Hematopoietic multipotent progenitor cell treated with erythropoietin and hydrocortisone succinate and interleukin-3 and kit ligand, for 6 days (in vitro differentiated cells): ENCODE measurements at regions not wholly inside any gene's neighbourhood (a gene's known extent, or its start where the extent isn't known, plus 50 kb on each side); places are given as distances from the start of the nearest gene placed in this dataset.

Source experiments
- DNase-seq: peaks from one replicate; pipeline ENCODE4 v3.0.0-alpha.2; 2015

- DNase-seq = no peak
Observed at GRCh38 chr5:120738568-120738967, 274.5 kb downstream of the PRR16 start.

DNA sequence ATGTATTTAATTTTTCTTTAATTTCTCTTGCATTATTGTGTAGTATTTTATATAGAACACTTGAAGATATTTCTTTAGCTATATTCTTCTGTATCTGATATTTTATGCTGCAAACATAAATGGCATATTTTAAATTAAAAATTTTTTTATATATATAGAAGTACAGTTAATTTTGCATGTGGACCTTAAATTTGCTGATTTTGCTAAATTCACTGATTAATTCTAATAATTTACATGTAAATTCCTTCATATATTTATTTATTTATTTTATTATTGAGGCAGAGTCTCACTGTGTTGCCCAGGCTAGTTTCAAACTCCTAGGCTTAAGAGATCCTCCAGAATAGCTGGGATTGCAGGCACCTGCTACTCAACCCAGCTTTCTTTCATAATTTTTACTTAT, 276.9 kb downstream of the PRR16 start:
- DNase-seq = no peak

- no peak for DNase-seq
Observed at GRCh38 chr5:120748474-120748873, 284.4 kb downstream of the PRR16 start.

GRCh38 chr5:120749737-120750136, 285.6 kb downstream of the PRR16 start:
- no peak for DNase-seq

GRCh38 chr5:120759587-120759986, 295.5 kb downstream of the PRR16 start:
- no peak for DNase-seq

DNA sequence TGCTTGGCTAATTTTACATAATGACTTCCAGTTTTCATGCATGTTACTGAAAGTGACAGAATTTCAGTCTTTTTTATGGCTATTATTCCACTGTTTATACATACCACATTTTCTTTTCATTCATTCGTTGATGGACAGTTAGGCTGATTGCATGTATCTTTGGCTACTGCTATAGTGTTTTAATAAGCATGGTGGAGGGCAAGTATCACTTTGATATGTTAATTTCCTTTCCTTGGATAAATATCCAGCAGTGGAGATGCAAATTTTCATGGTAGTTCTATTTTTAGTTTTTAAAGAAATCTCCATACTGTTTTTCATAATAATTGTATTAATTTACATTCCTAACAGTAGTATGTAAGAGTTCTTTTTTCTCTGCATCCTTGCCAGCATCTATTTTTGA, 297.9 kb downstream of the PRR16 start:
- DNase-seq = no peak

DNA sequence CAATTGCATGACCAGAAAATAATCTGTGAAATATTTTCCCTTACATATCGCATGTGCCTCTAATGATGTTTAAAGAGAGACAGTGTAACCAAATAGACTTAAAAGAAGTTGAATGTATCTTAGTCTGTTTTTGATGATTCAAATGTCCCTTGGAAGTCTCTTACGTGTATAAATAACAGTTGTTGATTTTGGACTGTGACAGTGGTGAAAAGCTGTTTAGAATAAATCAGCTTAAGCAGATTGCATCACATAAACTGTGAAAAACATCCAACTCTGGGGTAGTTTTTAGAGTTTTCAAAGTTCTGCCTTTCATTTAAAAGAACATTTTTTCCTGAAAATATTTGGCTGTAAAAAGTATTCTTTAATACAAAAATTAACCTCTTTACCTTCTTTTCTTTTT, 301.1 kb downstream of the PRR16 start:
- no peak for DNase-seq

DNA sequence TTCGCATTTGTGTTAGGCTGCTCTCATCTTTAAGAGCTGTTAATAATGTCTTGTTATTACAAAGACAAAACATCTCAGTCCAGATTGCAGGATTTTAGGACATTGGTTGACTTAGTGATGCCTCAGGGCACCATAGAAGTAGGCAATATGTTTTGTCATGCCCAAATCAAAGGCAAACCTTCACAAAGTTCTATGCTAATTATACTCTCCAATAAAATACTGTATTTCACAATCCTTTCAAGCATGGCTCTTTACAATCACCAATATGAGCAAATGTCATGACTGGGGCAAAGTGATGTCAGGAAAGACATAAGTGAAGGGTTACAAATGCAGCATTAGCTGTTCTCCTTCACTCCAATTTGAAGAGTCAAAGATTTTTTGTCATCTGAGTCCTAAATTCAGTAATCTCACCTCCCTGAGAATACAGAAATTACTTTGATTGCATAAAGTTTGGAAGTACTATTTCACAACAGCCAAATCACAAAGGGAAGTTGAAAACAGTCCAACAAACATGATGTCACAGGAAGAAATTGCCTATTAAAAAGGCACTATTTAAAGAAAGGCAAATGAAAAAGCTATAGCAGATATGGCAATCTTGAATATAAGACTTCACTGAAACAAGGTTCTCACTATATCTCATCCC, 303.2 kb downstream of the PRR16 start:
- no peak for DNase-seq

- DNase-seq = no peak
Observed at GRCh38 chr5:120769312-120769872, 305.3 kb downstream of the PRR16 start.

GRCh38 chr5:120771202-120771601, 307.1 kb downstream of the PRR16 start:
- no peak for DNase-seq

- DNase-seq = no peak
Observed at GRCh38 chr5:120778491-120779484, 314.7 kb downstream of the PRR16 start.

- DNase-seq = no peak
Observed at GRCh38 chr5:120779674-120780073, 315.6 kb downstream of the PRR16 start.

DNA sequence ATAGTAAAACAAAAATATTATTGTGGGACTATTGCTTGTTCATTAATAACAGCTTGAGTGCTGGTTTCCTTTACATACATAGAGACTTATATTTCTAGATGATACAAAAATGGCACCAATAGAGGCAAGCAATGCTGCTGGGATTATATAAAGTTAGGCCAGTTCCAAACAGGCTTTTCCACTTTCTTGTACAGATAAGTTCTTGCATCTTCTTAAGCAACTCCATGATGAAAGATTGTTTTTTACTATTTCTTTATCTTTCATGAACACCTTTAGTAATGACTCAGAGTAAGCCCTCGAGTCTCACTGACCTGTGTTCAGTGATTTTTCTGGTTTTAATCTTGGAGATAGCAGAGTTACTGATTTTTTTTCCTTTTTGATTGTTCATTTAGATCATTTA, 324.4 kb downstream of the PRR16 start:
- DNase-seq = no peak

GRCh38 chr5:120789918-120790317, 325.8 kb downstream of the PRR16 start:
- DNase-seq = no peak

DNA sequence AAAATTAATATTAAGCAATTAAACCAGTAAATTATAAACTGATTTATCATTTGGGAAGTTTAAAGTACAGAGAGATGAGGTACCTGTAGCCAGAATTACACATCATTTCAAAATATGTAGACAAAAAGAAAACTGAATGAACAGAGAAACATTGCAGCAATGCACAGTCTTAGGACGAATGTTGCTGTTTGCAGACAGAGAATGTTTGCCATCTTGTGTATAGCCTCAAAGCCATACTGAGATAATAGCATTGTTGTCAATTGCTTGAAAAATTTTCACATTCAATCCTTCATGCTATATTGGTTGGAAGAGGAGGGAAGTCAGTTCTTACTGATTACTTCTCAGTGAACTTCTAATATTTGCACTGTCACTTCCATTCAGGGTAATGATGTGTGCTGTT, 326.2 kb downstream of the PRR16 start:
- DNase-seq = no peak

DNA sequence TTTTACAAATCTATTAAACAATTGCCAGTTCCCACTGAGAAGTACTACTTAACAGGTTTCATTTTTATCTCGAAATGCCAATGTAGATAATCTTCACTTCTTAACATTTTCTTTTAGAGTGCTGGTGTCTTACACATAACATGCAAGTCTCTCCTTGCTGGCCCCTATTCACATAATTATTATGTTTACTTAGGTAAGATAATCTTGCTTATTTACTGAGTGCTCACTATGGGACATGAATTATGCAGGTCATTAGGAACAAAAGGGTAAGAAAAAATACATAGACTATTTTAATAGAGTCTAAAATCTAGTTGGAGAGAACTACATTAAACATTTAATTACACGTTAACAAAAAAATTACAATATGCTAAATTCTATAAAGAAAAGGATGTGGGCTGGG, 328.4 kb downstream of the PRR16 start:
- no peak for DNase-seq

GRCh38 chr5:120794121-120794520, 330.0 kb downstream of the PRR16 start:
- no peak for DNase-seq

DNA sequence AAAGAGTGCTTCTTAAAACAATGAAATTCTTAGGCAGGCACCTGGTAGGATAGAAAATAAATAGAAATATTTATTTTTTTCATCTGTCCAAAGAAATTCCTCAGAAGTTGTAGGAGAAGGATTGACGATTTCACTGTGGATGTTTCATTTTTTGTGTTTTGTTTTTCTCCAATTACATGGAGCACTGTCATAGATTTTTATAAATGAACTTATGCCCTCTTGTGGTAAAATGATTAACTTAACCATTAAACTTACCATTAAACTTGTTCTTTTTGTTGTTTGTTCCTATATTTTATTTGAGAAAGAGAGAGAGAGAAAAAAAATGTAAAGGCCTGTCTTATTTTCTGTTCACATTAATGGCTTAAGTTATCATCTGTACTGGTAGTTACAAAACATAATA, 339.2 kb downstream of the PRR16 start:
- peak; percentile 46 for DNase-seq

GRCh38 chr5:120805131-120805530, 341.0 kb downstream of the PRR16 start:
- no peak for DNase-seq

GRCh38 chr5:120806202-120806601, 342.1 kb downstream of the PRR16 start:
- DNase-seq = no peak

DNA sequence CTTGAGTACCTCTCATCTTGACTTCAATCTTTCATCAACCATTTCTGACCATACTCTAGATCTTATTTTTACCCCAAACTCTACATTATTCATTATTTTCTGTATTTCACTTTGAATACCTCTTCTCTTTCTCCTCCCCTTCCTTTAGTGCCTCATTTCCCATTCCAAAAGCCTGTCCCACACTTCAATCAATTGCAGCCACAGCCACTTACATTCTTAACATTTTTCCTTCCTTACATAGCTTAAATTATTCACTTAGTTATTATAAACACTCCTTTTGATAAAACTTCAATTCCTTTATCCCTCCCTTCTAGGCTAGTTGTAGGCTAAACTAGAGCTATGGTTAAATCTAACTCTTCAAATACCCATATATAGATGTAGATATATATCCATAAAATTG, 344.0 kb downstream of the PRR16 start:
- DNase-seq = no peak

- DNase-seq = no peak
Observed at GRCh38 chr5:120808606-120809005, 344.5 kb downstream of the PRR16 start.

- DNase-seq = no peak
Observed at GRCh38 chr5:120813551-120813950, 349.5 kb downstream of the PRR16 start.
